Stimulated activated CD8-positive, alpha-beta memory T cell treated with anti-CD3 and anti-CD28 coated beads, Interleukin-7, amount 100 ng/mL, for 48 hours (primary cell): ENCODE measurements at regions not wholly inside any gene's neighbourhood (a gene's known extent, or its start where the extent isn't known, plus 50 kb on each side); places are given as distances from the start of the nearest gene placed in this dataset.

ENCODE experiments used
- DNase-seq, 2 donors: peaks; one replicate each; pipeline ENCODE4 v3.0.0-alpha.2; 2020; ENCODE audit warnings: low read depth in 1 of 2; ENCODE audit errors: extremely low read depth in 1 of 2

- no peak for DNase-seq
Measured at GRCh38 chr6:167672738-167673137, 154.0 kb upstream of the AFDN start.

- DNase-seq: no peak
Measured at GRCh38 chr6:167673946-167674345, 152.8 kb upstream of the AFDN start.

GRCh38 chr6:167674486-167674885 lies 152.2 kb upstream of the AFDN start:
- no peak for DNase-seq

GRCh38 chr6:167676000-167676665 lies 150.6 kb upstream of the AFDN start:
- DNase-seq: no peak

GRCh38 chr6:167676666-167677421 lies 149.9 kb upstream of the AFDN start:
- no peak for DNase-seq

DNA sequence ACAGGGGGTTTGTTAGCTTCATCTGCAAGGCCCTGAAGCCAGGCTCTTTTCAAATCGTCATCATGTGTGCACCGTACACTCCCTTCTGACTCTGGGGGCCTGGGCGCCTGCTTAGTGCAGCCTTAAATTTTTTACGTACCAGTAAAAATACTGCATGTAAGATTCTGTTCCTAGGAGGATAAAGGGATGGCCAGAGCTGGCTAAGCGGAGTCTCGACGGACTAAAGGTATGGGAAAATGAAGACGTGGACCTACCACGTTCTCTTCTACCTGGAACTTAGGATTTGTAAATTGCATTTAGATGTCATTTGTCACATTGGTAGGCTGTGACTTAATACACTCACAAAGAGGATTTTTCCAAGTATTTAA lies 149.3 kb upstream of the AFDN start:
- no peak for DNase-seq

- no peak for DNase-seq
Measured at GRCh38 chr6:167678102-167679101, 148.3 kb upstream of the AFDN start.

DNA sequence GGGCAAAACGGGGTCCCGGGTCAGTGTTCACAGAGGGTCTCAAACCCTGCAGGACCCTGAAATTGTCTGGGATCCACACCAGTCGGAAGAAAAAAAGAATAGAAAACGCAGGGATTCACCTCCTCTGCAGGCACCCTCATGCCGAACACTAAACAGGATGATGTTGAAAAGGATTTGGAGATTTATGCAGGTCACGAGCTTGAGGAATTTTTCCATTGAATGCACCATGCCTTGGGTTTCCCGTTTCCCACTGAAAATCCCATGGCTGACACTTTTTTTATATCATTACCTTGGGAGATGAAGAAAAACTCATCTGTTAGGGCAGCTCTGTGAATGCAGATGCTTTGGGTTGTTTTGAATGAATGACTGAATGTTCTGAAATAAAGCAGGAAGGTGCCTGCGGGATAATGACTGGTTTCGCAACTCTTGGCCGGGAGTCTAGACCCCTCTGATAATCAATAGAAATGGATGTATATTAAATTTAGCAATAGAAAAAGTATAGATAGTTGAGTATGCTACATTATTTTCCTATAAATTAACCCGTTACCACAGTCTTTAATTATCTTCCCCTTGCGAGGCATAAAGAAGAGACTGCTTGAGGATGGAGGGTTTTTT lies 147.5 kb upstream of the AFDN start:
- no peak for DNase-seq

- no peak for DNase-seq
Measured at GRCh38 chr6:167679790-167680604, 146.7 kb upstream of the AFDN start.

DNA sequence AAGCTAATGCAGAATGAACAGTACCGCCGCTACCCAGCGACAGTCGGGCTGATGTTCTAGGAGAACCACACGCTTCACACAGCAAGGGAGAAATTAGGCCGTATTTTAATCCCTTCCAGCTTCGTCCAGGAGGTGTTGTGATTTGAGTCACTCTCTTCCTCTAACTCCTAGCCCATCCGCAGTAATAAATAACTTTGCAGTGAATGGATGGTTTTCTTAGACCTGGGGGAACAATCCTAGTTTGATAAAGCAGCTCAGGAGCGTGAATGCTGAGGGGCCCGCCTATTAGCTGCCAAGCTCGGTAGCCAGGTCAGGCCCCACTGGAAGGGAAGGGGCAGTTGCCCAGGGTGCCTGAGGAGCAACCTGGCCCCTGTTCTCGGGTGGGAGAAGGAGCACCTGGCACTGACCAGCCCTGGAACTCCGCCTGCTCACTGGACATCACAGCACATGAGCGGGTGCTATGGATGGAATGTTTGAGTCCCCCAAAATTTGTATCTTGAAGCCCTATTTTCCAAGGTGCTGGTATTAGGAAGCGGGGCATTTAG lies 146.0 kb upstream of the AFDN start:
- no peak for DNase-seq

DNA sequence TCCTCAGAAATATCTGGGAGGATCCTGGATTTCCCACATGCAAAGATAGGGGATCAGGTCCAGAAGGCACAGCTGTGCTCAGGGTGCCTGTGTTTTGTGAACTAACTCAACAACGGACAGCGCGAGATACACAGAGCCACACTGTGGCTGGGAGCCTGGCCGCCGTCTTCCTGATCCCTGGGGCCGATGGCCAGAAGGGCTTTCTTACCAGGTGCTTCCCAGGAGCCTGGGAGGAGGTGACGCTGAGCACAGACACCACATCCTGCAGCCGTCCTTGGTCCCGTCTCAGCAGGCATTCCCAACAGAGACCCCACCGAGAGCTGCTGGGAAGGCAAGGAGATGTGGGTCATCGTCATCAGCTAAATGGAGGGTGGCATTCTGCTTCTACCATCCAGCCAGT lies 144.6 kb upstream of the AFDN start:
- no peak for DNase-seq

GRCh38 chr6:167682546-167683027 lies 144.1 kb upstream of the AFDN start:
- no peak for DNase-seq

DNA sequence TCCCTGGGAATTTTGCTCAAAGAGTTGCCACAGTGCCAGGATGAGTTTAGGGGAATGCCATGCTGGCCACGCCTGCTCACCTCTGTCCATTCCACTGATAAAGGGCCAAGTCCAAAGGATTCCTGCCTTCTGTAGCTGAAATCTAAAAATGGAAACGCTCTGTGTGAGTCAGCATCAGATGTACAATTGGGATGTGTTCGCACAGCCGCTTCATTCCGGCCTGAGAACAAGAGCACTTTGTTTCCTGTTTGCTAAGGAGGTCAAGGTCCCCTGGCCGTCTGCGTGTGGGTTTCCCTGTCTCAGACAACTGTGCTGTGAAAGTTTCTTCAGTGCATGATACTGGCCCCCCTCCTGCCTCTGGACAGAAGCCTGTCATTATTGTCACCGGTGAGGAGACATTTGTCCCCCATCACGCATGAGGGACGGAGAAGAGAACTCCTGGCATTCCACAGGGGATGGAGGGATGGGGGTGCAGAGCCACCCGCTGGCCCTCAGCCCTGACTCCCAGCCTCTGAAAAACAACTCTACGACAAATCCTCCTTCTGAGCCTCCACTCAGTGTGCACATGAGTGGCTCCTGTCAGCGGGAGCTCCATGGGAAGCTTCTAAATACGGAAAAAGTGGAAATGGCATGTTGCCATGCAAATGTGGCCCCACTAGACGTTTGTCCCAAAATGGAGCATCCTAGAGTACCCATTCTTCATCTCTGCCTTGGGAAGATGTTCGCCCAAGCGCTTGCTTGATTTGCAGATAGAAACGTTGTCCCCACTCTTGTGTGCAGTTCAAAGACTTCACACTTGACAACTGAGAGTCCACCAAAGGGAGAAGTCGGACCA lies 143.5 kb upstream of the AFDN start:
- DNase-seq: no peak

DNA sequence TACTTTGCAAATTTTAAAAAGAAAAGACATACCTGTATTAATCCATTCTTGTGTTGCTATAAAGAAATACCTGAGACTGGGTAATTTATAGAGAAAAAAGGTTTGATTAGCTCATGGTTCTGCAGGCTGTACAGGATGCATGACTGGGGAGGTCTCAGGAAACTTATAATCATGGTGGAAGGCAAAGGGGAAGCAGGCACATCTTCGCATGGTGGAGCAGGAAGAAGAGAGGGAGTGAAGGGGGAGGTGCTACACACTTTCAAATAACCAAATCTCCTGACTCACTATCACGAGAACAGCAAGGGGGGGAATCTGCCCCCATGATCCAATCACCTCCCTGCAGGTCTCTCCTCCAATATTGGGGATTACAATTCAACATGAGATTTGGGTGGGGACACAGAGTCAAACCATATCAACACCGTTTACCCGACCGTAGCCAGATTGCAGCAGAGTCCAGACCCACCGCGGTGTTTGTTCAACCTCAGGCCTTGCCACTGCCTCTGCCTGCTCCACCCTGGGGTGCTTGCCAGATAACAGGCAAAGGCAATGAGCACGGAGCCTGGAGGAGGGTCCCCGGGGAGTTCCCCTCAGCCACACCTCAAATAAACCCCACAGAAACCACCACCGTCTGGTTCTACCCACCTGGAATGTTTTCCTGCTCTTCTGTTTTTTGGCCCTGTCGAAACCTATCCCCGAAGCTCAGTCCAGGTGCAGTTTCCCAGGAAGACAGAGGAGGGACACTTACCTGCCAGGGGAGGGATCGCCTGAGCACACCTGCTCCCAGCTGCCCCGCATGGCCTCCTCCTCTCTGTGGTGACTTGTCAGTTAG lies 142.2 kb upstream of the AFDN start:
- no peak for DNase-seq

DNA sequence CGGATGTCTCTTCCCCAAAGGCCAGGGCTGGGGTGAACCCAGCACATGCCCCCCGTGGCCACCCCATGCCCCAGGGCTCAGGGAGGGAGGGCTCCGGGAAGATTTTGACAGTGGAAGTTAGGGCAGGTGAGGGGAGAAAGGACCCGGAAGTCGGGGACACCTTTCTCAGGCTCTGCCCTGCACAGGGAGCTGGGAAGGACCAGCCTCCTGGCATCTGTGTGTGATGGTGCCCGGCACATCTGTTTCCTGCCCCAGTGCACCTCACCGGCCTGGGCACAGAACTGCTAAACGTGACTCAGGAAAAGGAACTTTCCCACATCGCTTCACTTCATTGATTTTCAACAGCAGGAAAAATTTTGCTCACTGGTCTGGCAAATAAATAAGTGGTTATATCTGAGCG lies 141.1 kb upstream of the AFDN start:
- DNase-seq: no peak

- DNase-seq: no peak
Measured at GRCh38 chr6:167686204-167686893, 140.4 kb upstream of the AFDN start.

DNA sequence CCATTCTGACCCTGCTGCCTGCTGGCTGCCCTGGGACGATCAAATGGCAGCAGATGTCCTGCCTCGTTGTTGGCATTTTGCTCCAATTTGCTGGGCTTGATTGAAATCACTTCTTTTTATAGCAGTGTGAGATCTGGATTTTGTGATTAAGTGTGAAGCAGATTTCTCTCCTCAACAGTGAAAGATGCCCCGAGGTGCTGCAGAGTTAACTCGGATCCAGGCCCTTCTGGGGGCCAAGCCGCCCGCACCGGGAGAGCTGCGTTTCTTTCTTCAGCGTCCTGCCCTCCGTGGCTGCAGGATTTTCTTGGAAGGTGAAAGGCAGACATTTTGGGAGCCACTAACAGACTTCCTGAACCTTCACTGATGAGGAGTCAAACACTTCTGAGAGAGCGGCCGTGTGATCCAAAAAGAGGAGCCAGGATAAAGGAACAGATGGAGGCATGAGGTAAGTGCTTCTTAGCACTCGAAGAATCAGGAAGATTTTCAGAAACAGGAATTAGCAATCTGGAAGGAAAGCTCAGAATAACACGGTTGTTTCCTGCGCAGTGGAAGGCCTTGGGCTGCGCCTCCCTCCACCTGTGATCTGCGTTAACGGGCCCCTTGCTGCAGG lies 139.5 kb upstream of the AFDN start:
- DNase-seq: no peak
